CD4-positive, alpha-beta T cell (primary cell): ENCODE measurements at regions not wholly inside any gene's neighbourhood (a gene's known extent, or its start where the extent isn't known, plus 50 kb on each side); places are given as distances from the start of the nearest gene placed in this dataset.

Experiments
- ATAC-seq: fragments of 200-7000 bp; cut with Tn5 transposase; one replicate; pipeline ENCODE4 v1.10.0; 2022; ENCODE audit warnings: mild to moderate bottlenecking; ENCODE audit not compliant: poor library complexity
- CTCF ChIA-PET: fragments of 350-600 bp; sonication (Branson Sonifier 250); formaldehyde crosslinking; loops from one replicate; lab custom pipeline; 2021; ENCODE audit warnings: antibody characterized with exemption, inconsistent platforms; lab: Charles Lee
- POLR2A ChIA-PET: fragments of 350-600 bp; sonication (Branson Sonifier 250); formaldehyde crosslinking; loops from one replicate; lab custom pipeline; 2021; ENCODE audit warnings: antibody characterized with exemption, inconsistent platforms; lab: Charles Lee
- DNase-seq, 14 experiments: peaks; one replicate each; pipeline ENCODE4 v3.0.0-alpha.2; 2013 to 2020; ENCODE audit warnings: mixed read lengths in 2 of 14
- H3K27ac ChIP-seq, 2 donors: one replicate each; pipeline versions ENCODE4 v1.5.1 to v1.7.0; 2013; ENCODE audit warnings: low read length in 2 of 2, low read depth in 1 of 2, mild to moderate bottlenecking in 1 of 2
- H3K27me3 ChIP-seq, 2 experiments: 1 replicate in 1 of 2; 2 replicates in 1 of 2; pipeline versions ENCODE4 v1.6.1 to v1.7.0; 2013; ENCODE audit warnings: low read length in 2 of 2, control low read depth in 1 of 2, mild to moderate bottlenecking in 1 of 2, moderate library complexity in 1 of 2; ENCODE audit not compliant: insufficient read depth in 2 of 2, control insufficient read depth in 1 of 2
- H3K36me3 ChIP-seq: one replicate; pipeline ENCODE4 v1.6.1; 2013; ENCODE audit warnings: low read length, control low read depth; ENCODE audit not compliant: insufficient read depth
- H3K4me1 ChIP-seq: one replicate; pipeline ENCODE4 v1.6.1; 2013; ENCODE audit warnings: low read length, control low read depth; ENCODE audit not compliant: insufficient read depth
- H3K4me3 ChIP-seq: one replicate; pipeline ENCODE4 v1.5.1; 2013; ENCODE audit warnings: mild to moderate bottlenecking, low read length, moderate library complexity
- H3K9me3 ChIP-seq, 2 experiments: 1 replicate in 1 of 2; 2 replicates in 1 of 2; pipeline versions ENCODE4 v1.6.1 to v1.7.0; 2013; ENCODE audit warnings: low read length in 2 of 2, mild to moderate bottlenecking in 2 of 2, control low read depth in 1 of 2, moderate library complexity in 1 of 2; ENCODE audit not compliant: control insufficient read depth in 1 of 2, insufficient read depth in 1 of 2
- H3K27ac Mint-ChIP-seq: one replicate; pipeline ENCODE4 v1.8.0; 2020; ENCODE audit warnings: mixed read lengths
- H3K27me3 Mint-ChIP-seq: one replicate; pipeline ENCODE4 v1.8.0; 2021; ENCODE audit warnings: mixed read lengths
- H3K36me3 Mint-ChIP-seq: one replicate; pipeline ENCODE4 v1.8.0; 2021; ENCODE audit warnings: low read depth, mixed read lengths
- H3K4me1 Mint-ChIP-seq: one replicate; pipeline ENCODE4 v1.8.0; 2021; ENCODE audit warnings: low read depth, mixed read lengths
- H3K4me3 Mint-ChIP-seq: one replicate; pipeline ENCODE4 v1.8.0; 2020; ENCODE audit warnings: mild to moderate bottlenecking, mixed read lengths
- H3K9me3 Mint-ChIP-seq: one replicate; pipeline ENCODE4 v1.8.0; 2020; ENCODE audit warnings: mixed read lengths
- intact Hi-C, 2 experiments: fragments of 100-400 bp; cut with DNase I in 1 of 2; cut with micrococcal nuclease in 1 of 2; formaldehyde crosslinking; loops; one replicate each; pipeline versions ENCODE4 v1.15.1 to v1.9.0; 2023 to 2025; cut with DNase I, micrococcal nuclease
- TF ChIP-seq, protein P1 (sequence below): fragments of 200-600 bp; IDR thresholded peaks from one replicate; pipeline ENCODE4 v1.8.0; 2022; ENCODE audit warnings: antibody characterized with exemption, mild to moderate bottlenecking

DNA sequence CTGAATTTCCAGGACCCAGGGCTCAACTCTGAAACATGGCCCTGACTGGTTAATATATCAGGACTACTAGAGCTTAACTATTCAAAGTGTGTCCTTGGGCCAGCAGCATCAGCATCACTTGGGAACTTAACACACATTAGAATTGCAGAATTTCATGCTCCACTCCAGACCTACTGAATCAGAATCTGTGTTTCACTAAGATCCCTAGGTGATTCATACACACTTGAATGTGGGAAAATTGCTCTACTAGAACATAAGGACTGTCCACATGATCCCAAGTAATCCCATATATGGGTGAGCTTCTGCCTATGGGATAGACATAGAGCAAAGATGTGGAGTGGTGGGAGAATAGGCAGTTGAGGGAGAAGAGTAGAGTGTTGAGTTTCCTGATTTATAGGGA, 192.5 kb upstream of the CLNK start:
- no peak overlapping the region for H3K27ac Mint-ChIP-seq
- no peaks in the 10 kb centered on the region for H3K36me3 Mint-ChIP-seq
- no peak for DNase-seq
- H3K9me3 ChIP-seq, result no peaks in the 10 kb centered on the region
- ChIA-PET POLR2A (no interaction called here), CTCF (no interaction called here)
- no peak overlapping the region for H3K4me3 ChIP-seq
- H3K4me1 Mint-ChIP-seq, result no peaks in the 10 kb centered on the region
- no peaks in the 10 kb centered on the region for H3K27me3 Mint-ChIP-seq
- intact Hi-C loops, result no loop called here
- no peak for ATAC-seq
- H3K9me3 Mint-ChIP-seq, result no peaks in the 10 kb centered on the region
- H3K4me3 Mint-ChIP-seq, result no peak overlapping the region
- no peaks in the 10 kb centered on the region for H3K27me3 ChIP-seq
- H3K36me3 ChIP-seq, result no peaks in the 10 kb centered on the region
- no peak overlapping the region for H3K27ac ChIP-seq
- no peaks in the 10 kb centered on the region for H3K4me1 ChIP-seq
- TF ChIP-seq, protein P1, sequence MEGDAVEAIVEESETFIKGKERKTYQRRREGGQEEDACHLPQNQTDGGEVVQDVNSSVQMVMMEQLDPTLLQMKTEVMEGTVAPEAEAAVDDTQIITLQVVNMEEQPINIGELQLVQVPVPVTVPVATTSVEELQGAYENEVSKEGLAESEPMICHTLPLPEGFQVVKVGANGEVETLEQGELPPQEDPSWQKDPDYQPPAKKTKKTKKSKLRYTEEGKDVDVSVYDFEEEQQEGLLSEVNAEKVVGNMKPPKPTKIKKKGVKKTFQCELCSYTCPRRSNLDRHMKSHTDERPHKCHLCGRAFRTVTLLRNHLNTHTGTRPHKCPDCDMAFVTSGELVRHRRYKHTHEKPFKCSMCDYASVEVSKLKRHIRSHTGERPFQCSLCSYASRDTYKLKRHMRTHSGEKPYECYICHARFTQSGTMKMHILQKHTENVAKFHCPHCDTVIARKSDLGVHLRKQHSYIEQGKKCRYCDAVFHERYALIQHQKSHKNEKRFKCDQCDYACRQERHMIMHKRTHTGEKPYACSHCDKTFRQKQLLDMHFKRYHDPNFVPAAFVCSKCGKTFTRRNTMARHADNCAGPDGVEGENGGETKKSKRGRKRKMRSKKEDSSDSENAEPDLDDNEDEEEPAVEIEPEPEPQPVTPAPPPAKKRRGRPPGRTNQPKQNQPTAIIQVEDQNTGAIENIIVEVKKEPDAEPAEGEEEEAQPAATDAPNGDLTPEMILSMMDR, result no peak

DNA sequence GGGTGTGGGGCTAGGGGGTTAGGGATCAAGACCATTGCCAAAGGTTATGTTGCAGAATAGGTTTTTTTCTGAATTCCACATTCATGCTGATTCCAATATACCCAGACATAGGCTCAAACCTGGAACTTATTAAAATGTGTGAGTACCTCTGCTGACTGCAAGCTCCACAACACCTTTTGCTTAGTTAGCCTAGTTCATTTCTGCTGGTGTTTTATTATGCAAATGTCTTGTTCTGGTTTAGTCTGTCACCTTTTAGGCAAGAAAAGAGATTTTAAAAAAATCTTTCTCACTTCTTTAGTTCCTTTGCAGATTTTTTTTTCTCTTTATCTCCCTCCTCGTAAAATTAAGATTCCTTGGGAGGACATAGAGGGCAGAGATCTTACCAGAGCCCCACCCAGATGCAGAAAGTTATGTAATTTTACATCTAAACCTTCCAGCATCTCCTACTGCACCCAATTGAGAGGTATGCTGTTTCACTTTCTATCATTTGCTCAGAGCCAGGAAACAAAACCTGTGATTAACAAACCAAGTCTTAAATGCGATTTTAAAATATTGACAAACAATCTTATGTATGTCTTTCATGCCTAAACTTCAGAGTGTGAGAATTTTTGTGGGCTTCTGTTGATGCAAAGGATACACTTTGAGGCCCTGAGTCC, 190.7 kb upstream of the CLNK start:
- no peak for DNase-seq
- H3K27ac Mint-ChIP-seq, result no peak overlapping the region
- H3K27me3 ChIP-seq, result no peaks in the 10 kb centered on the region
- H3K4me3 Mint-ChIP-seq, result no peak overlapping the region
- intact Hi-C loops, result no loop called here
- no peaks in the 10 kb centered on the region for H3K9me3 ChIP-seq
- no peak overlapping the region for H3K4me3 ChIP-seq
- H3K4me1 ChIP-seq, result no peaks in the 10 kb centered on the region
- H3K27ac ChIP-seq, result no peak overlapping the region
- no peaks in the 10 kb centered on the region for H3K27me3 Mint-ChIP-seq
- H3K9me3 Mint-ChIP-seq, result no peaks in the 10 kb centered on the region
- H3K36me3 Mint-ChIP-seq, result no peaks in the 10 kb centered on the region
- no peak for ATAC-seq
- ChIA-PET POLR2A (no interaction called here), CTCF (no interaction called here)
- H3K4me1 Mint-ChIP-seq, result no peaks in the 10 kb centered on the region
- TF ChIP-seq, protein P1, result no peak
- no peaks in the 10 kb centered on the region for H3K36me3 ChIP-seq

GRCh38 chr4:10873809-10874208, 189.2 kb upstream of the CLNK start:
- intact Hi-C loops, result no loop called here
- Histone ChIP-seq H3K36me3 (no peaks in the 10 kb centered on the region), H3K27ac (no peak overlapping the region), H3K4me1 (no peaks in the 10 kb centered on the region), H3K9me3 (no peaks in the 10 kb centered on the region), H3K27me3 (no peaks in the 10 kb centered on the region), H3K4me3 (no peak overlapping the region)
- H3K27me3 Mint-ChIP-seq, result no peaks in the 10 kb centered on the region
- ChIA-PET POLR2A (no interaction called here), CTCF (no interaction called here)
- H3K4me3 Mint-ChIP-seq, result no peak overlapping the region
- no peaks in the 10 kb centered on the region for H3K36me3 Mint-ChIP-seq
- TF ChIP-seq, protein P1, result no peak
- ATAC-seq, result no peak
- no peaks in the 10 kb centered on the region for H3K9me3 Mint-ChIP-seq
- DNase-seq, result no peak
- H3K27ac Mint-ChIP-seq, result no peak overlapping the region
- H3K4me1 Mint-ChIP-seq, result no peaks in the 10 kb centered on the region
